HepG2 (cell line): ENCODE measurements at regions not wholly inside any gene's neighbourhood (a gene's known extent, or its start where the extent isn't known, plus 50 kb on each side); places are given as distances from the start of the nearest gene placed in this dataset.

Experiments used
- ATAC-seq: fragments of 200-7000 bp; cut with Tn5 transposase; 3 replicates; pipeline ENCODE4 v1.9.1; 2020; ENCODE audit warnings: mild to moderate bottlenecking, moderate library complexity
- BruUV-seq: library from RNA; stranded (reverse); fragments of 400-500 nt; replicated peaks from 2 replicates; lab custom pipeline; 2021; lab: Mats Ljungman, UMichigan
- CTCF ChIA-PET: fragments of 300-600 bp; formaldehyde crosslinking; extraction: SDS; loops from one replicate; lab custom pipeline; 2021; ENCODE audit warnings: low total read pairs, inconsistent platforms, low intra/inter-chr PET ratio; lab: Yijun Ruan, JAX
- POLR2A ChIA-PET: fragments of 350-600 bp; sonication (Branson Sonifier 250); formaldehyde crosslinking; loops from one replicate; lab custom pipeline; 2020; ENCODE audit warnings: antibody characterized with exemption, inconsistent platforms; lab: Yijun Ruan, JAX
- DNase-seq: peaks from one replicate; pipeline ENCODE4 v3.0.0-alpha.2; 2015; ENCODE audit warnings: low spot score
- FAIRE-seq: peaks from 3 replicates; lab custom pipeline; 2011; peaks lifted over from hg19 to GRCh38; lab: Jason Lieb, UNC
- H2AFZ ChIP-seq: one replicate; pipeline ENCODE4 v1.6.1; 2011; ENCODE audit warnings: low read length, inconsistent platforms
- H3K27ac ChIP-seq: fragments of 300-600 bp; 3 replicates; pipeline ENCODE4 v1.8.0; 2011; ENCODE audit warnings: mixed run types, mild to moderate bottlenecking, mixed read lengths, low read length, inconsistent platforms; ENCODE audit not compliant: insufficient read depth; ENCODE audit errors: extremely low read length
- H3K27me3 ChIP-seq, 2 experiments: fragments of 200-600 bp in 1 of 2; 2 replicates in 1 of 2; 3 replicates in 1 of 2; pipeline versions ENCODE4 v1.6.0 to v1.8.0; 2011; ENCODE audit warnings: low read length in 2 of 2, mild to moderate bottlenecking in 2 of 2, moderate library complexity in 2 of 2, inconsistent platforms in 1 of 2; ENCODE audit not compliant: insufficient read depth in 2 of 2, control insufficient read depth in 1 of 2
- H3K36me3 ChIP-seq, 2 experiments: fragments of 200-600 bp in 1 of 2; replicated peaks in 1 of 2; 2 replicates in 1 of 2; 3 replicates in 1 of 2; pipeline versions ENCODE4 v1.5.1 to v1.8.0; 2011; ENCODE audit warnings: low read length in 2 of 2, inconsistent platforms in 1 of 2; ENCODE audit not compliant: insufficient read depth in 2 of 2, control insufficient read depth in 1 of 2
- H3K4me1 ChIP-seq: 2 replicates; pipeline ENCODE4 v1.5.1; 2012; ENCODE audit warnings: low read length, inconsistent platforms; ENCODE audit not compliant: insufficient read depth
- H3K4me2 ChIP-seq: 2 replicates; pipeline ENCODE4 v1.6.0; 2011; ENCODE audit warnings: low read depth, low read length, inconsistent platforms
- H3K4me3 ChIP-seq, 3 experiments: fragments of 200-600 bp in 1 of 3; sonication (generic), shearing (Covaris generic) in 1 of 3; replicated peaks in 1 of 3; 2 replicates each; pipeline ENCODE4 v1.5.1; 2011 to 2016; ENCODE audit warnings: low read length in 3 of 3, inconsistent platforms in 2 of 3, low read depth in 2 of 3, mild to moderate bottlenecking in 2 of 3, control low read depth in 1 of 3, mixed read lengths in 1 of 3; ENCODE audit not compliant: insufficient read depth in 1 of 3
- H3K79me2 ChIP-seq: one replicate; pipeline ENCODE4 v1.6.1; 2011; ENCODE audit warnings: low read length, inconsistent platforms; ENCODE audit not compliant: insufficient read depth
- H3K9ac ChIP-seq: 2 replicates; pipeline ENCODE4 v1.6.0; 2011; ENCODE audit warnings: mild to moderate bottlenecking, low read depth, low read length, inconsistent platforms; ENCODE audit not compliant: insufficient read depth
- H3K9me3 ChIP-seq: 2 replicates; pipeline ENCODE4 v1.5.1; 2012; ENCODE audit warnings: mild to moderate bottlenecking, low read length
- H4K20me1 ChIP-seq: 2 replicates; pipeline ENCODE4 v1.6.0; 2011; ENCODE audit warnings: inconsistent platforms, mild to moderate bottlenecking, low read length, moderate library complexity; ENCODE audit not compliant: insufficient read depth
- BHLHE40 ChIP-seq: IDR thresholded peaks from 2 replicates; pipeline ENCODE4 v1.6.1; 2011; ENCODE audit warnings: low read length, improper control_type of control experiment
- DMTF1 ChIP-seq: sonication (generic); formaldehyde crosslinking; IDR thresholded peaks from 2 replicates; pipeline ENCODE4 v1.4.0; 2020; ENCODE audit warnings: mild to moderate bottlenecking, missing genetic modification reagents
- EP300 ChIP-seq, 3 experiments: sonication (generic) in 1 of 3; formaldehyde crosslinking in 1 of 3; IDR thresholded peaks; 2 replicates each; pipeline versions ENCODE4 v1.5.1 to v1.6.1; 2011 to 2020; ENCODE audit warnings: low read depth in 2 of 3, low read length in 2 of 3, borderline replicate concordance in 1 of 3, improper control_type of control experiment in 1 of 3, mild to moderate bottlenecking in 1 of 3, missing genetic modification reagents in 1 of 3, moderate library complexity in 1 of 3
- GTF3A ChIP-seq: sonication (generic); formaldehyde crosslinking; conservative IDR thresholded peaks from 2 replicates; pipeline ENCODE4 v1.4.0; 2020; ENCODE audit warnings: mild to moderate bottlenecking, missing genetic modification reagents
- KLF15 ChIP-seq: sonication (generic); formaldehyde crosslinking; IDR thresholded peaks from 2 replicates; pipeline ENCODE4 v1.8.1; 2023; ENCODE audit warnings: borderline replicate concordance, mild to moderate bottlenecking, inconsistent platforms, missing genetic modification reagents, mixed read lengths
- MED1 ChIP-seq: sonication (generic); formaldehyde crosslinking; IDR thresholded peaks from 2 replicates; pipeline ENCODE4 v1.4.0; 2020; ENCODE audit warnings: missing genetic modification reagents
- SALL1 ChIP-seq: sonication (generic); formaldehyde crosslinking; IDR thresholded peaks from 2 replicates; pipeline ENCODE4 v1.8.0; 2022; ENCODE audit warnings: mild to moderate bottlenecking, missing genetic modification reagents
- SMC3 ChIP-seq: IDR thresholded peaks from 2 replicates; pipeline ENCODE4 v1.6.1; 2011; ENCODE audit warnings: low read length, improper control_type of control experiment
- STAG1 ChIP-seq: sonication (generic); formaldehyde crosslinking; IDR thresholded peaks from 2 replicates; pipeline ENCODE4 v1.4.0; 2020; ENCODE audit warnings: missing genetic modification reagents
- ZNF260 ChIP-seq: sonication (generic); formaldehyde crosslinking; IDR thresholded peaks from 2 replicates; pipeline ENCODE4 v1.4.0; 2020; ENCODE audit warnings: missing genetic modification reagents, low read depth, mild to moderate bottlenecking, borderline replicate concordance
- ZNF281 ChIP-seq: sonication (generic); formaldehyde crosslinking; IDR thresholded peaks from 2 replicates; pipeline ENCODE4 v1.4.0; 2020; ENCODE audit warnings: missing genetic modification reagents, borderline replicate concordance
- WGBS: methylation state at CpG from one replicate; pipeline ENCODE4 v1.1.6; 2017; ENCODE audit warnings: low lambda C conversion rate; 5-methylcytosine and 5-hydroxymethylcytosine counted together
- in situ Hi-C: cut with HindIII; loops from 2 replicates; pipeline ENCODE4 v1.10.0; 2017; ENCODE audit warnings: low pct_unique_long_range_greater_than_20kb; ENCODE audit not compliant: extremely low pct_ligation_motif_present
- intact Hi-C: fragments of 100-400 bp; cut with micrococcal nuclease; formaldehyde crosslinking; loops from one replicate; pipeline ENCODE4 v1.10.0; 2022; ENCODE audit not compliant: unreplicated experiment
- TF ChIP-seq, protein P1 (sequence below): sonication (generic); formaldehyde crosslinking; IDR thresholded peaks from 2 replicates; pipeline ENCODE4 v1.5.0; 2020; ENCODE audit warnings: mild to moderate bottlenecking, missing genetic modification reagents, moderate library complexity
- TF ChIP-seq, protein P2 (sequence below): sonication (generic); formaldehyde crosslinking; IDR thresholded peaks from 2 replicates; pipeline ENCODE4 v1.9.0; 2021; ENCODE audit warnings: missing genetic modification reagents, mild to moderate bottlenecking, borderline replicate concordance

DNA sequence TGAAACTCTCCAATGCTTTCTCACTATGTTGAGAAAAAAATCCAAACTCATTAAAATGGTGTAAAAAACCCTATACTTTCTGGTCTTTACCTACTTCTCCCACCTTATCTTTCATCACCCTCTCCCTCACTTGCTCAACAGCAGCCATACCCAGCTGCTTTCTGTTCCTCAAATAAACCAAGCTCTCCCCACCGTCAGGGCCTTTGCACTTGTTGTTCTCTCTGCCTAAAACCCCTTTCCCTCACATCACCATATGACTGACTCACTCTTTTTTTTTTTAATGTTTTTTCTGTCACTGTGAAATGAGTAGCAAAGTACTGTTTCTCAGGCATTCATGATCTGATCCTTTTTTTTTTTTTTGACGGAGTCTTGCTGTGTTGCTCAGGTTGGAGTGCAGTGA is 122.3 kb upstream of the TMEM164 start (continued):
- TF ChIP-seq EP300 (IDR thresholded peaks at IDR 0.05; ENCODE audit: low read depth in 2 of 2, low read length in 2 of 2) (peak in 1 of 2 experiments; percentile 14; a peak in 1 of 4 replicates), EP300 (CRISPR knock-in tag; IDR thresholded peaks at IDR 0.05; ENCODE audit: borderline replicate concordance) (no peak), DMTF1 (no peak), SALL1 (CRISPR knock-in tag) (peak; percentile 12; the same call in 1 of the 2 replicates)

- no peaks in the 10 kb centered on the region for H4K20me1 ChIP-seq
- in situ Hi-C loops (loop anchor here (10.0 kb wide), 1 partner anchor 151 kb away; the partner anchor contains the start of gene ACSL4), intact Hi-C loops (loop anchor here (1.0 kb wide), 1 partner anchor 173 kb away; no protein-coding TSS in a partner anchor)
- FAIRE-seq (peak; percentile 64), ATAC-seq (no peak), DNase-seq (peak; percentile 31)
- 34% methylated on average over 4 of the region's 4 CpGs for WGBS
- no peak overlapping the region for H3K4me2 ChIP-seq
- H3K36me3 ChIP-seq: no peaks in the 10 kb centered on the region
- no peak overlapping the region for H3K4me3 ChIP-seq
- no peaks in the 10 kb centered on the region for H3K27me3 ChIP-seq
- H3K79me2 ChIP-seq: no peaks in the 10 kb centered on the region
- no peaks in the 10 kb centered on the region for H3K9me3 ChIP-seq
- no peak overlapping the region for H2AFZ ChIP-seq
- no peak overlapping the region for H3K27ac ChIP-seq
- no TSS peak for BruUV-seq
- ChIA-PET CTCF (interaction anchor here (0.8 to 1.6 kb wide), 2 partner anchors 17 to 173 kb away, joined by 3 to 10 read pairs; no protein-coding TSS in a partner anchor), POLR2A (no interaction called here)
- peaks cover 64% of the 10 kb centered on the region for H3K4me1 ChIP-seq
- H3K9ac ChIP-seq: no peak overlapping the region
- TF ChIP-seq, protein P1, sequence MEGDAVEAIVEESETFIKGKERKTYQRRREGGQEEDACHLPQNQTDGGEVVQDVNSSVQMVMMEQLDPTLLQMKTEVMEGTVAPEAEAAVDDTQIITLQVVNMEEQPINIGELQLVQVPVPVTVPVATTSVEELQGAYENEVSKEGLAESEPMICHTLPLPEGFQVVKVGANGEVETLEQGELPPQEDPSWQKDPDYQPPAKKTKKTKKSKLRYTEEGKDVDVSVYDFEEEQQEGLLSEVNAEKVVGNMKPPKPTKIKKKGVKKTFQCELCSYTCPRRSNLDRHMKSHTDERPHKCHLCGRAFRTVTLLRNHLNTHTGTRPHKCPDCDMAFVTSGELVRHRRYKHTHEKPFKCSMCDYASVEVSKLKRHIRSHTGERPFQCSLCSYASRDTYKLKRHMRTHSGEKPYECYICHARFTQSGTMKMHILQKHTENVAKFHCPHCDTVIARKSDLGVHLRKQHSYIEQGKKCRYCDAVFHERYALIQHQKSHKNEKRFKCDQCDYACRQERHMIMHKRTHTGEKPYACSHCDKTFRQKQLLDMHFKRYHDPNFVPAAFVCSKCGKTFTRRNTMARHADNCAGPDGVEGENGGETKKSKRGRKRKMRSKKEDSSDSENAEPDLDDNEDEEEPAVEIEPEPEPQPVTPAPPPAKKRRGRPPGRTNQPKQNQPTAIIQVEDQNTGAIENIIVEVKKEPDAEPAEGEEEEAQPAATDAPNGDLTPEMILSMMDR (CRISPR knock-in tag): peak; percentile 75
- TF ChIP-seq STAG1 (CRISPR knock-in tag) (peak; percentile 78), ZNF260 (CRISPR knock-in tag) (no peak), BHLHE40 (no peak), GTF3A (CRISPR knock-in tag) (no peak), KLF15 (CRISPR knock-in tag) (no peak), ZNF281 (CRISPR knock-in tag) (0 out of 2 replicates have a peak, but pooled peaks have one; percentile 66), MED1 (CRISPR knock-in tag) (peak; percentile 42), SMC3 (peak; percentile 76)
- TF ChIP-seq, protein P2, sequence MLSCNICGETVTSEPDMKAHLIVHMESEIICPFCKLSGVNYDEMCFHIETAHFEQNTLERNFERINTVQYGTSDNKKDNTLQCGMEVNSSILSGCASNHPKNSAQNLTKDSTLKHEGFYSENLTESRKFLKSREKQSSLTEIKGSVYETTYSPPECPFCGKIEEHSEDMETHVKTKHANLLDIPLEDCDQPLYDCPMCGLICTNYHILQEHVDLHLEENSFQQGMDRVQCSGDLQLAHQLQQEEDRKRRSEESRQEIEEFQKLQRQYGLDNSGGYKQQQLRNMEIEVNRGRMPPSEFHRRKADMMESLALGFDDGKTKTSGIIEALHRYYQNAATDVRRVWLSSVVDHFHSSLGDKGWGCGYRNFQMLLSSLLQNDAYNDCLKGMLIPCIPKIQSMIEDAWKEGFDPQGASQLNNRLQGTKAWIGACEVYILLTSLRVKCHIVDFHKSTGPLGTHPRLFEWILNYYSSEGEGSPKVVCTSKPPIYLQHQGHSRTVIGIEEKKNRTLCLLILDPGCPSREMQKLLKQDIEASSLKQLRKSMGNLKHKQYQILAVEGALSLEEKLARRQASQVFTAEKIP (CRISPR knock-in tag): no peak
These were observed 116.7 kb upstream of the TMEM164 start for GRCh38 chrX:109886122-109886761.
